ENCODE measurements at regions not wholly inside any gene's neighbourhood (a gene's known extent, or its start where the extent isn't known, plus 50 kb on each side); places are given as distances from the start of the nearest gene placed in this dataset.
"Not testable (repeated sequence)": the region's sequence is repeated elsewhere in the genome, so short reads cannot be mapped to it uniquely, and the experiment has no call there.

DNA sequence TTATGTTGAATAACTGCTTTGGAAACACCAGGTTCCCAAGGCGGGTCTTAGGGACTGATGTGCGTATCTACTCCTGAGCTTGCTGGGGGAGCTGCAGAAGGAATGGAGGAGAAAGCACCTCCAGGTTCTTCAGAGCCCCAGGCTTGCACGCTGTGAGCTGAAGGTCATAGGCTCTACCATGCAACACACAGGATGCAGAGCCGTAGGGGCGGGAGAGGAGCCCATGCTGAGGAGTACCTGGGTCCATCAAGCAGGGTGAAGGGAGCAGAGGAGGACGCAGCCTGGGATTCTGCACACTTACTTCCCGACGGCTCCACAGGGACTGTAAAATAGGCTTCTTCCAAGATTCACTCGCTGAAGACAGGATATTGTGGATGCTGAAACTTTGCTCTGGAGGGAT, 426.5 kb upstream of the FRG1 start:
- no peak for DNase-seq (ENCODE audit: low spot score)

DNA sequence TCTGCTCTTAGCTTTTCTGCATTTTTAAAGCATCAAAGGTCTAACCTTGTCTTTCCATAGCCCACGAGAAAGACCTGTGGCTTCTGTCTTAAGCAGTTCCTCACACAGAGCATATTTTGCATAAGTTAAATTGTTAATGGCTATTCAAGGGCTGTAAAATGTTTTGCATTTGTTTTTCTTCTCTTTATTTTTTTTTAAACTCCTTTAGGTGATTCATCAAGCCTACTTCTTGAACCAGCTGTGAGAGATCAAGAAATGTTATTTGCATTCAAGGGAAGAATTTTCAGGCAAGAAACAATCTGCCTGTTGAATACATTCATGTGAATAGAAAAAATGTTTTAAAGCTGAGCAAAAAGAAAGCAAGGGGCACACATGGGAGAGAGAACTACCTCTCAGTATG, 423.8 kb upstream of the FRG1 start:
- no peak for DNase-seq (ENCODE audit: low spot score)

DNA sequence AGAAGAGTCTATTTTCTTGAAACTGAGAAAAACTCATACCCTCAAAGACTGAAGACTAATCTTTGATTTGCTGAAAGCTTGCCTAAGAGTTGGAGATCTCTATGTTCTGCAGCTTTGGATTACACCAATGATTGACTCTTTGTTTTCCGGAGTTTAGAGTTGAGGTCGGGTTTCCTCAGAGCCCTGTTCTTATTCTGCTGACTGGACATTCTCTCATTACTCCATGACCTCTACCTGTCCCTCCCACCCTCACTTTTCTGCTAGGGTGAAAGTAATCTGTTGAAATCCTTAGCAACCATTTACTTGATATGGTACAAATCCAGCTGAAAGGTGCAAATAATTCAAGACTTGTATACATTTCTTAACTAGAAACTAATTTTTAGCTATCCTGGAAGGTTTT, 421.5 kb upstream of the FRG1 start:
- no peak for DNase-seq (ENCODE audit: low spot score)

DNA sequence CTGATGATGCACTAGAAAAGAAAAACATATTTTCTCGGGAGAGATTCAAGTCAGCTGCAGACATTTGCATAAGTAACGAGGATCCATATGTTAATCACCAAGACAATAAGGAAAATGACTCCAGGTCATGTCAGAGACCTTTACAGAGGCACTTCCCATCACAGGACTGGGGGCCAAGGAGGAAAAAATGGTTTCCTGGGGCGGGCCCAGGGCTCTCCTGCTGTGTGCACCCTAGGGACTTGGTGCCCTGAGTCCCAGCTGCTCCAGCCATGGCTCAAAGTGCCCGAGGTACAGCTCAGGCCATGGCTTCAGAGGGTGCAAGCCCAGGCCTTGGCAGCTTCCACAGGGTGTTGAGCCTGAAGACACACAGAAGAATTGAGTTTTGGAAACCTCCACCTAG, 415.4 kb upstream of the FRG1 start:
- DNase-seq (ENCODE audit: low spot score) = no peak

DNA sequence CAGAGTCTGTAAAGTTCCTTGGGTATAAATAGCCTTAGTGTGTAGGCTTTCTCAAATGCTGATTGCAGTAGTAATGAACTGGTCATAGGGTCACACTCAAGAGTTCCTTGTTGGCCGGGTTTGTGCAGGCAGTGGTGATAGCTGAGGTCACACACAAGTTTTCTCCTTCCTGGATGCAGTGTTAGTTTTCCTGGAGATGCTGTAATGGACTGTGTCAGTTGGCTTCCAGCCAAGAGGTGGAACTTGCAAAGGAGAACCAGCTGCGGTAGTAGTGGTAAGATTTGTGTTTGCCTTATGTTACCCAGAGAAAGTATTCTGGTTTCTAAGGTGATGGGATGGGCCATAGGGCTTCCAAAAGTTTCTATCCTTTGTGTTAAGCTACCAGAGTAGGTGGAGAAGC, 409.8 kb upstream of the FRG1 start:
- no peak for DNase-seq (ENCODE audit: low spot score)

DNA sequence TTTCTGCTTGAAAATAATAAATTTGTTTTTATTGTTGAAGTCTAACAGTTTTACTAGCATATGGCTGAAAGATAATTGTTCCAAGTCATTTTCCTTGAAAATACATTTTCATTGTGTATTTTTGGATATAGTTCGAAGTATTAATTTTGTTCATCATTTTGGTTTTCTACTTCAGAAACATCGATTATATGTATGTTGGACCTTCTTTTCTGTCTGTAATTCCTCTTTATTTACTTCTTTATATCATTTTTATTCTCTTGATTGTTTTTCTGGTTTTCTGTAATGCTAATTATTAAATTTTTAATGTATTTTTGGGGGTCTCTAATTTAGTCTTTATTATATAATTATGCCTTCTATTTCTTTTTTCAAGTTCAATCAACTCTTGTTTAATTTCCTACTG, 407.1 kb upstream of the FRG1 start:
- DNase-seq (ENCODE audit: low spot score) = no peak

DNA sequence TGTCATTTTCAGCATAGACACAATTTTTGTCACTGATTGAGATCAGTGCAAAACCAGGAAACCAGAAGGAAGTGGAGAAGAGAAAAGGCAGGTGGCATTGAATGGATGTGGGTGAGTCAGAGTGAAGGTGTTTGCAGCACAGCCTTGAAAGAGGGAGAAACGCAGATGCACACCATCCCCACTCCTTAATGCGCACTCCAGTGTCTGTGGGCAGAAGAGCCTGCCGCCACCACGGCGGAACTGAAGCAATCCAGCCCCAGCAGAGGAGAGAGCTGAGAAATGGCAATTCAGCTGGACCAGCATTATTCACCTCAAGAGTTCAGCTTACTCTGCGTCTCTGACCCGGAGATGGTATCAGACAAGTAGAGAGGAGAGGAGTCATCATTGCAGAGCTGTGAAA, 393.1 kb upstream of the FRG1 start:
- no peak for DNase-seq (ENCODE audit: low spot score)

DNA sequence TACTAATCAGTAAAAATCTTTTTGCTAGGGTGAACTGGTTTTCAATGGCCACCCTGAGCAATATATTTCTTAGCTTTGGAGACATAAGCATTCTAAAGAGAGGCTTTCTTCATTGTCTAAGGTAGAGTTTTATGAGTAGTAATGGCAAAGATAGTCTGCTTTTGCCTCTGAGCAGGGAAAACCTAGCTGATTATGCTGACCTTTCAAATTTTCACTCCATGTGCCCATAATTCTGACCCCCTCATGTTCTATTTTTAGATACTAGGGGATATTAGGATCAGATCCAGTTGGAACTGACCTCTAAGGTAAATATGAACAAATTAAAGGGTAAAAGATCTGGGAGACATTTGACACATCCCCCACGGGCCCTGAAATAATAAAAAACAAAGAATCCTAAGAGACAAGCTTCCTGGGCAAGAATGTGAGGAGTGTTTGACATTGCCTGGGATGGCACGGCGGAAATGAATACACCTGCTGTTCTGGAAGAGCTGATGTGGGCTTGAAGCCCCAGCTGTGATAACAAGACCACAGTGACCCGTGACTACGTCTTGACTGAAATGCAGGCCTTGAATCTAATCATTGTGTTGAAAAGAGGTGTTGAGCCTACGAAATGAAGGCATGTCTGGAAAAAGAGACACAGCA, 392.1 kb upstream of the FRG1 start:
- no peak for DNase-seq (ENCODE audit: low spot score)

DNA sequence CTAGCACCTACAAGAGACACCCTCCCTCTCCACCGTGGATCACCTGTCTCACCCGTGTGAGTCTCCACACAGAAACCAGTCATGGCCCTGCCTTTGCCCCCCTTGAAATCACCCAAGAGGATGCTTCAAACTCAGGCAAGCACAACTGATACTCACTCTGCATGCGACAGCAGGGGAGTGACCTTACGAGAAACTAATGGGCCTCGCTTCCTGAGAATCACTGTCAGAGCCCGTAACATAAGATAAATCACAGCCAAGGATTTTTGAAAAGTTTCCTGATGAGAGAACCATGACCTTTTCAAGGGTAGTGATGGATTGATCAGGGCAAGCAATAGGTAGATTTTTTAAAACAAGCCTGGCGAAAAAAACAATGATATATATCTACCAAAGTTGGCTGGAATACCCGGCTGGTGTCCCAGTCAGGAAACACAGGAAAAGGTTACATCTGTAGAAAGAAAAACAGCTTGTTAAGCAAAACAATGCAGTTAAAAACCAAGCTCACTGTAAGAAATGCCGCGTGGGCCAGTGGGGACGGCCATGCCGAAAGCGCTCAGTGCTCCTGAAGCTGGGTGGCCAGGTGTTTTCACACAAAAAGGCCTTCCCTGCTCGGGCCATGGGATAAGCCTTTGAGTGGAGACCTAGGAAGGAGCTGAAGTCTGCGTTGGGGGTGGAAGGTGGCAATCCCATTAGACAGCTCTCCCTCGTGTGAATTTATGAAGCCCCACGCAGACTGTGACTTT, 388.6 kb upstream of the FRG1 start:
- not testable (repeated sequence) for DNase-seq (ENCODE audit: low spot score)

DNA sequence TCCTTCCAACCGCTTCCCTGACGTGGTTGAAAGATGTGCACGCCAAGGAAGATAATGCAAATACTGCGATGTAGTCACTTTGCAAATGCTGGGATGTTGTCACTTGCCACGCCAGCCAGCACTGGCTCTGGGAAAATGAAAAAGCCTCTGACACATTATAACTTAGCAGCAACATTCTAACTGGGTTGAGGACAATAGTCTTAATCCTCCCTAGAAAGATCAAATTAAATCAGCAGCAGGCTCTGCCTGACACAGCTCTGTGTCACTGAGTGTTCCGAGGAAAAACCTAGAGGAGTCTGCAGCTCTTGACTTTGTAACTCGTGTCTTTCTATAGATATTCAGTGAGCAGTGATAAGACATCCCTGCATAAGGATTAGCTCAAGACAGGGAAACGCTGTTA, 380.1 kb upstream of the FRG1 start:
- not testable (repeated sequence) for DNase-seq (ENCODE audit: low spot score)

DNA sequence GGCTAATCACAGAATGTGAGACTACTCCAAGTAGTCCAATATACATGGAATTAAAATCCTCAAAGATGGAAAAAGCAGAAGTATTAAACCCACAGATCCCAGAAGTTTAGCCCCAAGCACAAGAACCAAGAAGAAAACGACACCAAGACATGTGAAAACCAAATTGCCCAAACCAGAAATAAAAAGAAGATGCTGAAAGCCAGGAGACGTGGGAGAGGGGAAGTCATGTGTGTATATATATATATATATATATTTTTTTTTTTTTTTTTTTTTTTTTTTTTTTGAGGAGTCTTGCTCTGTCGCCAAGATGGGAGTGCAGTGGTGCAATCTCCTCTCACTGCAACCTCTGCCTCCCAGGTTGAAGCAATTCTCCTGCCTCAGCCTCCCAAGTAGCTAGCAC, 376.9 kb upstream of the FRG1 start:
- not testable (repeated sequence) for DNase-seq (ENCODE audit: low spot score)

DNA sequence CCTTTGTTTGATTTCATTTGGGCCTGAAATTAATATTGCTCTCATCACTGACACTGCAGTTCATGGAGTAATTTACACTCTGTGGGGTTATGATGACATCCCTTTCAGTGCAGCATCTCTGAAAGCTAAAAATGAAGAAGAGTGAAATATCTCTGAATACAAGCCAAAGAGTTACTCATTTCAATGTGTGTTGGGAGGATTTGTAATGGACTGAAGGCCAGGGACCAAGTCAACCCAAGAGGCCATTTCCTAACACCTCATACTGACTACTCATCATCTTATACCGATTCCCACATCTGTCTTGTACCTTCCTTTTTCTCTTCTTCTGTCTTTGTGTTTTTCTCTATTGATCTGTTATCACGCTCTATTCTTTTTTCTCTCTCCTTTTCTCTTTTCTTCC, 374.4 kb upstream of the FRG1 start:
- not testable (repeated sequence) for DNase-seq (ENCODE audit: low spot score)

DNA sequence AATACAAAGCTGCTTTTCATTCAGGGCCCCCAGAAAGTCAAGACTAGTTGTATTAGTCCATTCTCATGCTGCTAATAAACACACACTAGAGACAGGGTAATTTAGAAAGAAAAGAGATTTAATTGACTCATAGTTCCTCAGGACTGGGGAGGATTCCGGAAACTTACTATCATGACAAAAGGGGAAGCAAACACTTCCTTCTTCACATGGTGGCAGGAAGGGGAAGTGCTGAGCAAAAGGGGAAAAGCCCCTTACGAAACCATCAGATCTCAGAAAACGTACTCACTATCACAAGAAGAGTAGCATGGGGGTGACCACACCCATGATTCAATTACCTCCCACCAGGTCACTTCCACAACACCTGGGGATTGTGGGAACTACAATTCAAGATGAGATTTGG, 373.8 kb upstream of the FRG1 start:
- DNase-seq (ENCODE audit: low spot score) = not testable (repeated sequence)

DNA sequence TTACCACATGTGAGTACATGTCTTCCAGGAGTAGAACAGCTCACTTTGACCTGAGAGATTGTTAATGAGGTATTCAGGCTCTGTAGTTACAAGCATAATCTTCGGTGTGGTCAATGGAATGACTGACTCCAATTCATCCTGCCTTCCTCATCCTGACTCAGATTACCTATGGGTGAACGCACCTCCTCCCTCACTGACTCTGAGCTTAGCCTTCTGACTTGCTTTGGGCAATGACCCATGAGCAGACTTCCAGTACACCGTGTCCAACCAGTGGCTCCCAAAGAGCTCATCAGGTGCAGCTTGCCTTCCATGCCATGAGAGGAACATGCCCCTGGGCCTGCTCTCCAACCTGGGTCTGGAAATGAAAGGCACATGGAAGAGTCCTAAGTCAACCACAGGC, 361.0 kb upstream of the FRG1 start:
- not testable (repeated sequence) for DNase-seq (ENCODE audit: low spot score)

DNA sequence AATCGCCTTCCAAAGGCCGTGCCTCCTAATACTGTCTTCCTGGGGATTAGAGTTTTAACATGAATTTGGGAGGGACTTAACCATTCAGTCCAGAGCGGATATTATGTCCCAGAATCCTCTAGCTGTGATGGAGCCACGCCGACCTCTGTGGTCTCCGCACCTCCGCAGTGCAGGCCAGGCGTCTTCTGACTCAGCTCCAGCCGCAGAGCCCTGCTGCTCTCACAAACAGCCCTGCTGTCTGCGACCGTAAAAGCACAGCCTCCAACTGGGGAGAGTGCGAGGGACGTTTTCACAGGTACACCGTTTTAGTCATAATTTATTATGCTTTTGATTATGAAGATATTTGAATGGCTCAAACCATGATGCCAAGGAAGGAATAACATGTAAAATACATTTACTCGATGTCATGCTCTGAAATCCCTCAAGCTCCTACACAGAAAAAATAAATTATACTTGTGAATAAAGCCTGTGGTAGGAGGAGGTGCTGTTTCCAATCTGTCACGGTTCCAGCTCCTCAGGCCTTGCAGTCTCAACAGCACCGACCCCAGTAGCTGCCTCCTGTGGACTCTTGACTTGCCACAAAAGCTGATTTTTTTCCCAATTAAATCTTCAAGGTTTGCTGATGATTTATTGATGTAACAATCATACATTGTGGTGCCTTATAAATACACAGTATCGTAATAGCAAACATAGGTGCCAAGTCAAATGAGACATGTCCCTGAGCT, 353.6 kb upstream of the FRG1 start:
- DNase-seq (ENCODE audit: low spot score) = not testable (repeated sequence)

DNA sequence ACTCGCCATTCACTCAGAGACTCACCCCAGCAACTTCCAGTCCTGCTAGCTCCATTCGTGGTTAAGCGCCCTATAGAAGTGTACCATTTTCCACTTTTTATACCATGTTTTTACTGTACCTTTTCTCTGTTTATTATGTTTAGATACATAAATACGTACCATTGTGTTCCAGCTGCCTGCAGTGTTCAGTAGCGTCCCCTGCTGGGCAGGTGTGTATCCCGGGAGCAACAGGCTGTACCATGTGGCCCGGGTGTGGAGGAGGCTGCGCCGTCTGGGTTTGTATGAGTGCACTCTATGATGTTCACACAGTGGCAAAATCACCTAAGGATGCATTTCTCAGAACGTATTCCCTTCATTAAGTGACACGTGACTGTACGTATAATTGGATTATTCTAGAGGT, 351.5 kb upstream of the FRG1 start:
- DNase-seq (ENCODE audit: low spot score) = not testable (repeated sequence)

DNA sequence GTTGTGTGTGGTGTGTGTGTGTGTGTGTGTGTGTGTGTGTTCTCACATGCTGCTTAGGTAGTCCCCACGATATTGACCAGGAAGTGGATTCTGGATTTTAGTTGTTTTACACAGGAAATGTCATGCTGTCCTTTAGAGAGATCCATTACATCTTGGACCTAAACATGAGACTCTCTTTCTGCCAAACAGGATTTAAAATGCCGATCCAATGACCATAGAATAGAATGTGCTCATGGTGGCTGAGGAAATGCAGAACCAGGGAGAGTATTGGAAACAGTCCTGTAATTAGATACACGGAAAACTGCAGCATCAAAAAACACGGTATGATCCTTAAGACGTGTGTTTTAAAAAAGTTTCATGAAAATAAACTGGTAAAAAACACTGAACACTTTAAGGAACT, 347.8 kb upstream of the FRG1 start:
- DNase-seq (ENCODE audit: low spot score) = no peak

DNA sequence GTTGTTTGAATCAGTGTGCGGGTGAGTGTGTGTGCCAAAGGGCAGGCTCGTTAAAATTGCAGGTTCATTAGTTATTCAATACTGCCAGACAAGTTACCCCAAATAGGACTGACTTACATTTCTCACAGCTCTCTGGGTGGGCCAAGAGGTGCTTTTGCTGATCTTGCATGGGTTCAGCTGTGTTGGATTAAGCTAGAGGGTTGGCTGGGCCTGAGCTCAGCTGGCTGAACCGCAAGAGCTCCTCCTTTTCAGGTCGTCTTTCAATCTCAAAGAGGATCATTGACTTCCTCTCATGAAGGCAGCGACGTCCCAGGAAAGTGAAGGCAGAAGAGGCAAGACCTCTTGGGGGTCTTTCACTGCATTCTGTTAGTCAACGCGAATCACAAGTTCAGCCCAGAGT, 343.3 kb upstream of the FRG1 start:
- no peak for DNase-seq (ENCODE audit: low spot score)

DNA sequence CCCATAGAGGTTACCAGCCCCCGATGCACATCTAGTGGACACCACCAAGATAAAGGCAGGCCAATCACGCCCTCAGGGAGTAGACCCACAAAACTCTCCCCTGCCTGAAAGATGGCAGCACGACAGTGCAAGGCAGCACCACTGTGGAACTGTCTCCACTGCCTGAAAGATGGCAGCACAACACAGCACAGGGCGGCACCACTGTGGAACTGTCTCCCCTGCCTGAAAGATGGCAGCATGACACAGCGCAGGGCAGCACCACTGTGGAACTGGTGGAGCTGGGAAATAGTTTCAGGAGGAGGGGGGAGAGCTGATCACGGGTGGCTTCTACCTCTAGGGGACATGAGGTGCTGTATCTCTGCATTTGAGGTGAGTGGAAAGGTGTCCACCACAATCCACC, 340.4 kb upstream of the FRG1 start:
- no peak for DNase-seq (ENCODE audit: low spot score)

DNA sequence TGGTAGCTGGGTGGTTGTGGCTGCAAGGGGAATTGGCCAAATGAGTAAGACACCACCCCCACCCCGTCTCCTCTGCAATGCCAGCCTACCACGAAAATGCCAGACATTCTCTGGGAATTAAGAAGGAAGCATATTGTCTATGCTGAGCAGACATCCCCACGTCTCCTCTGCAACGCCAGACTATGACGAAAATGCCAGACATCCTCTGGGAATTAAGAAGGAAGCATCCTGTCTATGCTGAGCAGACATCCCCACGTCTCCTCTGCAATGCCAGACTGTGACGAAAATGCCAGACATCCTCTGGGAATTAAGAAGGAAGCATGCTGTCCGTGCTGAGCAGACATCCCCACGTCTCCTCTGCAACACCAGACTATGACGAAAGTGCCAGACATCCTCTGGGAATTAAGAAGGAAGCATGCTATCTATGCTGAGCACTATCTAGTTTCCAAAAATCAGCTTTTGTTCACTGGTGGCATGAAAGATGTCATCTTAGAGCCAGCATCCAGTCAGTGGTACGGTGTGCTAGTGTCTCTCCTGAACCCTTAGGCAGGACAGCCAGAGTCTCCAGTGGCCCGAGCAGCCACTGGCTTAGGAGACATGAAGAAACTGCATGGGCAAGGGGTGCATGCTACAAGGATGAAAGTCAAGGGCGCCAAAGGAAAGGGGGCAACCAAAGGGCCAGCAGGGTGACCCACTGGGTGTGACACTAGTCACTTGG, 339.8 kb upstream of the FRG1 start:
- no peak for DNase-seq (ENCODE audit: low spot score)

DNA sequence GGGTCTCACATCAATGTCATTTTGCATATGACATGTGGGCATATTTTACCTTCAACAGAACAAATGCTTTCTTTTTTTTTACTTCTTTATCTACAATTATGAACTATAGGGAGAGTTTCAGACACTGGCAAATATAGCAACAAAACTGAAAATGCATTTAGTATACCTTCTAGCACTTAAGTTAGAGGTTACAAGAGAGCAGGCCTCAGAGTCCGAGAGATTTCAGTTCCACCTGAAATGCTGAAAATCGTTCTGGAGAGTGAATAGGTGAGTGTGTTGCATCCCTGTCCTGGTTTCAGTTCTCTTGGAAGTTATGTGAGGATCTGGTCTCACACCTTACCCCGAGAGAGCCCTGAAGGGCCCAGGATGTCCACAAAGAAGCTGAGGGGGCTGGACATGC, 337.8 kb upstream of the FRG1 start:
- DNase-seq (ENCODE audit: low spot score) = not testable (repeated sequence)

DNA sequence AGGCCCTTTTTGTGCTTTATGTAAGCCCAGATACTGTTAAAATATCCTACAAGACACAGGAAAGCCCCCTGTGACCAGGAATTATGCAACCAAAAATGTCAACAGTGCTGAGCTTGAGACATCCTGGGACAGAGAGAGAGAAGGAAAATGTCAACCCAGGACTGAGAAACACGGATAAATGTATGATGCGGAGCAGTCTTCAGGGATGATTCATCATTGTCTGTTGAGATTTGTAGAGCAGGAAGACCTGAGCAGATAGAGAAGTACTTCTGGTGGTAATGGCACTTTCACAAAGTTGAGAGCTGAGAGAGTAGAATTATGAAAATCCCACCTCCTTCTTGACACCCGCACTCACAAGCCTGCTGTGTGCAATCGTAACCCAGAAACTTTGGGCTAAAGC, 330.1 kb upstream of the FRG1 start:
- not testable (repeated sequence) for DNase-seq (ENCODE audit: low spot score)

DNA sequence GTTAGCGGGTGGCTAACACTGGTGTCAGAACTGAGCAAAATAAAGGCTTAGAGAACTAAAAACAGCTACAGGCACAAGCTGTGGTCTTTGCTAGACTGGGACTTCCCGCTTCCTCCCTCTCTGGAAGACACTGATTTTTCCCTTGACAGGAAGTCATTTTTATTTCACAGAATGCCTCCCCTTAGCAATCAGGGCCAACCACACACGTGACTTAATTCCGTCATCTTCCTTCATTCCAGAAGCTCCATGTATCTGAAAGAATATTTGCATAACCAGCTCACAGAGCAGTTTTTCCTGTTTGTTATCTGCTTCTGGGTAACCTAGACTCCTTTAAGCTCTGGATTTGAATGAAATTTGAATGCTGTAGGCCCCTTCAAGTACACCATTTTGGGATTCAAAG, 327.5 kb upstream of the FRG1 start:
- DNase-seq (ENCODE audit: low spot score) = no peak

Data from CD4-positive, alpha-beta T cell treated with Interleukin-6 at 100 ng/mL for 8 hours (primary cell).